ENCODE measurements at regions not wholly inside any gene's neighbourhood (a gene's known extent, or its start where the extent isn't known, plus 50 kb on each side); places are given as distances from the start of the nearest gene placed in this dataset.

DNA sequence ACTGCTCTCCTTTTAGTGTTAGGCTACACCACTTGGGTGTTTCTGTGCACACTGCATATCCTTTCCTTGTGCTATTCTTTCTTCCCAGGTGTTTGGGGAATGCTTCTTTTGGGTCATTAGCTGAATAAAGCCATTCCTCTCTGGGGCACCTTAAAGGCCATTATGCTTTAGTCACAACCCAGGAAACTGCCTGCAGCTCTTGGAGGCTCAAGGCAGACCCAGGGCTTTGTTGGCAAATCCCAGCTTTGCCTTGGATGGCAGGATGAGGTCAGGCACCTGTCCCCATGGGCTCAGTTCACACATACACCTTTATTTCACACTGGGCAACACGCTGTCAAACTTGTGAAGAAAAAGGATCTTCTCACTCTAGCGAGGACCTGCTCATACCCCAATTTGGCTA lies 460.6 kb downstream of the CCSER2 start:
- ATAC-seq (ENCODE audit: low read depth in 2 of 2): no peak
- DNase-seq: no peak
- no peak overlapping the region for H3K4me3 Mint-ChIP-seq
- no peak overlapping the region for H3K27ac Mint-ChIP-seq
- H3K27me3 Mint-ChIP-seq: peaks cover 0 to 12% (median 0%) of the 10 kb centered on the region in 3 donors
- H3K36me3 Mint-ChIP-seq: no peaks in the 10 kb centered on the region
- H3K4me1 Mint-ChIP-seq: no peaks in the 10 kb centered on the region
- peaks cover 0 to 4% (median 0%) of the 10 kb centered on the region in 7 donors for H3K9me3 Mint-ChIP-seq

DNA sequence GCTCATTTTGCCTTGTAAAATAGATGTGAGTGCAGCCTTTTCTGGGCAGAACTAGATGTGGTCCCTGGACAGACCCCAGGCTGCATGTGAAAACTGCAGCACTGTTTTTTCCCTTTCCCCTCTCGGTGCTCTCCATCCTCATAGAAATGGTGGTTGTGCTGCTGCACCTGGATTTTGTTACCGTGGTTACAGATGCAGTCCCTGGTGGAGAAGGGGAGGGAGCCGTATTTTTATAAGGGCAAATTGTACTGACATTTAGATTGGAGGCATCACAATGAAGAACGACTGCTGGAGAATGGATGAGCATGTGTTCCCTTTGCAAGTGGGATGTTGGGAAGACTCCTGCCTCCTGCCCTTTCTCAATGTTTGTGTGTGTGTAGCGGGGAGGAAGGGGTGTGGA lies 469.9 kb downstream of the CCSER2 start:
- H3K9me3 Mint-ChIP-seq: peaks cover 0 to 2% (median 0%) of the 10 kb centered on the region in 7 donors
- no peak overlapping the region for H3K4me3 Mint-ChIP-seq
- no peak for DNase-seq
- H3K27ac Mint-ChIP-seq: no peak overlapping the region
- no peak for ATAC-seq (ENCODE audit: low read depth in 2 of 2)
- no peaks in the 10 kb centered on the region for H3K4me1 Mint-ChIP-seq
- H3K36me3 Mint-ChIP-seq: no peaks in the 10 kb centered on the region
- H3K27me3 Mint-ChIP-seq: peaks cover 3 to 19% (median 6%) of the 10 kb centered on the region in 3 donors

DNA sequence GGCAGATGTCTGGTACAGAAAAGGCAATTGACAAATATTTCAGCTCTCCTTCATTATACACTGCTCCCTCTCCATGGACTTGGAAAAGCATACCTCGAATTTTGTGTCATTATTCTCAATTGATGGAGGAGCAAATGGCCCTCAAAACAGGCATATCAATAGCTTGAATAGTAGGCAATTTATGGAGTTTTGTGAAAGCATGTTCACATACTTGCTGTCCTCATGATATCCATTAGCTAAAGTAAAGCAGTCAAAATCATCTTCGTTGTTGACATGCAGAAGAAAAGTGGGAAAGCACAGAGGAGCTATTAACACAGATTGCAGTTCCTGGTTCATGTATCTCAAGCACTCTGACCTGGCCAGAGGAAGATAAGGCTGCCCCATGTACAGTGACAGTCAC lies 472.8 kb downstream of the CCSER2 start:
- no peaks in the 10 kb centered on the region for H3K36me3 Mint-ChIP-seq
- peaks cover 0 to 7% (median 0%) of the 10 kb centered on the region in 7 donors for H3K9me3 Mint-ChIP-seq
- H3K4me1 Mint-ChIP-seq: no peaks in the 10 kb centered on the region
- DNase-seq (no peak), ATAC-seq (ENCODE audit: low read depth in 2 of 2) (no peak)
- H3K27me3 Mint-ChIP-seq: peaks cover 3 to 19% (median 6%) of the 10 kb centered on the region in 3 donors
- H3K4me3 Mint-ChIP-seq: no peak overlapping the region
- no peak overlapping the region for H3K27ac Mint-ChIP-seq

- no peak for ATAC-seq (ENCODE audit: low read depth in 2 of 2)
- peaks cover 0 to 7% (median 0%) of the 10 kb centered on the region in 7 donors for H3K9me3 Mint-ChIP-seq
- no peak overlapping the region for H3K27ac Mint-ChIP-seq
- no peak for DNase-seq
- H3K4me3 Mint-ChIP-seq: no peak overlapping the region
- no peaks in the 10 kb centered on the region for H3K36me3 Mint-ChIP-seq
- peaks cover 3 to 18% (median 6%) of the 10 kb centered on the region in 3 donors for H3K27me3 Mint-ChIP-seq
- no peaks in the 10 kb centered on the region for H3K4me1 Mint-ChIP-seq
These were observed 473.5 kb downstream of the CCSER2 start for GRCh38 chr10:84801916-84802315.

GRCh38 chr10:84805149-84805548 lies 476.8 kb downstream of the CCSER2 start:
- DNase-seq (no peak), ATAC-seq (ENCODE audit: low read depth in 2 of 2) (no peak)
- H3K4me1 Mint-ChIP-seq: no peaks in the 10 kb centered on the region
- no peak overlapping the region for H3K4me3 Mint-ChIP-seq
- H3K9me3 Mint-ChIP-seq: peaks cover 0 to 7% (median under 1%) of the 10 kb centered on the region in 7 donors
- peaks cover 0 to 6% (median 0%) of the 10 kb centered on the region in 3 donors for H3K27me3 Mint-ChIP-seq
- H3K36me3 Mint-ChIP-seq: no peaks in the 10 kb centered on the region
- no peak overlapping the region for H3K27ac Mint-ChIP-seq

- ATAC-seq (ENCODE audit: low read depth in 2 of 2) (no peak), DNase-seq (no peak)
- peaks cover 0 to 7% (median 0%) of the 10 kb centered on the region in 7 donors for H3K9me3 Mint-ChIP-seq
- H3K4me1 Mint-ChIP-seq: no peaks in the 10 kb centered on the region
- H3K27ac Mint-ChIP-seq: no peak overlapping the region
- H3K27me3 Mint-ChIP-seq: no peaks in the 10 kb centered on the region
- H3K36me3 Mint-ChIP-seq: no peaks in the 10 kb centered on the region
- no peak overlapping the region for H3K4me3 Mint-ChIP-seq
These were observed 482.7 kb downstream of the CCSER2 start for GRCh38 chr10:84811113-84811512.

- Mint-ChIP-seq H3K27ac (no peak overlapping the region), H3K36me3 (no peaks in the 10 kb centered on the region), H3K27me3 (peaks cover 0 to 7% (median 4%) of the 10 kb centered on the region in 3 donors), H3K4me1 (no peaks in the 10 kb centered on the region), H3K4me3 (no peak overlapping the region), H3K9me3 (peaks cover 0 to 9% (median 0%) of the 10 kb centered on the region in 7 donors)
- DNase-seq: no peak
- no peak for ATAC-seq (ENCODE audit: low read depth in 2 of 2)
These were observed 490.6 kb downstream of the CCSER2 start for GRCh38 chr10:84818961-84819360.

DNA sequence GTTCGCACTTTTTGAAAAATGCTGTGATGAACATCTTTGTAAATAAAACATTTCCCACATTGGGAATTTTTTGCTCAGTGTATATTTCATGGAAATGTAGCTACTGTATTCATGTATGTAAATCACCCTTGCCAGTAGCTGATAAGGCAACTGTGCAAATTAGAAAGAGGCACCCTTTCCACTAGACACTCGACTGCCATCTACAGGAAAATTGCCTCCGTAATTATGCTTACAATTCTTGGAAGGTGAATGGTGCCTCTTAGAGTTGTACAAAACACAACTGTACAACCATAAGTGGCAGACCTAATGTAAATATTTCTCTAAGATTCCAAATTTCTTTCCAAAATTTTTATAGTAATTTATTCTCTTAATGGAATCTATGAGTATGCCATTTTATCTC lies 491.7 kb downstream of the CCSER2 start:
- peaks cover 0 to 5% (median 0%) of the 10 kb centered on the region in 7 donors for H3K9me3 Mint-ChIP-seq
- peaks cover 0 to 7% (median 4%) of the 10 kb centered on the region in 3 donors for H3K27me3 Mint-ChIP-seq
- no peak overlapping the region for H3K4me3 Mint-ChIP-seq
- H3K36me3 Mint-ChIP-seq: no peaks in the 10 kb centered on the region
- DNase-seq (no peak), ATAC-seq (ENCODE audit: low read depth in 2 of 2) (no peak)
- no peaks in the 10 kb centered on the region for H3K4me1 Mint-ChIP-seq
- no peak overlapping the region for H3K27ac Mint-ChIP-seq

DNA sequence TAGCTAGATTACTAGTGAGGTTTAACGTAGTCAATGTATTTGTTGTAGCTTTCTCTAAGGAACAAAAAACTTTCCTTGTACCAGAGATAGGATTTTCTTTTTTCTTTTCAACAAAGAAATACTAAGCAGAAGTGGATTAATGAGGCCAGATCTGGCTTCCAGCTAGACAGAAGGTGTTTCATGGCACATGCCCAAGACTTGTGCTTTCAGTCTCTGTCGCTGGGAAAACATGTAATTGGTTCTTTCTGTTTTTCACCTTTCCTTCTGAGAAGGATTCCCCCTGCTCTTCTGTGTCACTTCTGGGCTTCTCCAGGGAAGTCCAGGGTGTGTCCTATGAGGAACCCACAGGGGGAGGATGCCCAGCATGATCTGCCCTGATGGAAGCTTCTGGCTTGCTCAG lies 492.2 kb downstream of the CCSER2 start:
- peaks cover 0 to 7% (median 4%) of the 10 kb centered on the region in 3 donors for H3K27me3 Mint-ChIP-seq
- no peak overlapping the region for H3K4me3 Mint-ChIP-seq
- H3K9me3 Mint-ChIP-seq: peaks cover 0 to 5% (median 0%) of the 10 kb centered on the region in 7 donors
- no peaks in the 10 kb centered on the region for H3K36me3 Mint-ChIP-seq
- no peak for DNase-seq
- H3K4me1 Mint-ChIP-seq: no peaks in the 10 kb centered on the region
- no peak overlapping the region for H3K27ac Mint-ChIP-seq
- no peak for ATAC-seq (ENCODE audit: low read depth in 2 of 2)

DNA sequence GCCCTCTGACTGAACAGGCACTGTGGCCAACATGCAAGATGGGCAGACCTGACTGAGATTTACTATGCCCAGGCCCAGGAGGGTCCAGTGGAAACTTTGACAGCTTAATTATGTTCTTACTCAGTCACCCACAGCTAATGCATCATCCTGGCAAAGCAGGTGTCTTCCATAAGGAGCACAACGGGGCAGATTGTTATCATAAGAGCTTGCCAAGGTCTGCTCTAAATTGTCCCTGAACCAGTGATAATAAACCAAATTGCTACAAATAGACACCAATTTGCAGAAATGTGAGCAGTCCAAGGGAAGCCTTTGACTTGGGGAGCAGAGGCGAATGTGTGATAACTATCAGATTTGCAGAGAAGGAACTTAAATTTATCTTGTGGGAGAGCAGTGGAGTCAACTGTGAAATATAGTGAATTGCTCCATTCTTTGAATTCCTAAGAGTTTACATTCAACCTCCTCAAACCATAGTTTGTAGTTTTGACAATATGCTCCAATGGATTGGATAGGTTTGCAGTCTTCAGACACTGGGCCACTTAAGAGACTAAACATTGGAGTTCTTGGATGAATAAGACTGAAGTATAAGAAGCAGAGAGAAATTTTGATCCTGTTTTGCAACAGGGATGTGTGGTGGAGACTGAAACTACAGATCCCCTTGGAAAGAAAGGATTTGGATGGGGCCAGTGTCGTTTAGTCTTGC lies 494.7 kb downstream of the CCSER2 start:
- Mint-ChIP-seq H3K27ac (no peak overlapping the region), H3K4me3 (no peak overlapping the region), H3K4me1 (no peaks in the 10 kb centered on the region), H3K27me3 (peaks cover 0 to 7% (median under 1%) of the 10 kb centered on the region in 3 donors), H3K9me3 (peaks cover 0 to 5% (median 0%) of the 10 kb centered on the region in 7 donors), H3K36me3 (no peaks in the 10 kb centered on the region)
- DNase-seq (no peak), ATAC-seq (ENCODE audit: low read depth in 2 of 2) (no peak)

GRCh38 chr10:84824525-84824924 lies 496.1 kb downstream of the CCSER2 start:
- H3K36me3 Mint-ChIP-seq: no peaks in the 10 kb centered on the region
- ATAC-seq (ENCODE audit: low read depth in 2 of 2) (no peak), DNase-seq (no peak)
- no peak overlapping the region for H3K4me3 Mint-ChIP-seq
- no peaks in the 10 kb centered on the region for H3K27me3 Mint-ChIP-seq
- no peaks in the 10 kb centered on the region for H3K4me1 Mint-ChIP-seq
- H3K27ac Mint-ChIP-seq: no peak overlapping the region
- H3K9me3 Mint-ChIP-seq: peaks cover 0 to 3% (median 0%) of the 10 kb centered on the region in 7 donors

GRCh38 chr10:84825330-84825729 lies 496.9 kb downstream of the CCSER2 start:
- H3K4me3 Mint-ChIP-seq: no peak overlapping the region
- DNase-seq: no peak
- H3K36me3 Mint-ChIP-seq: no peaks in the 10 kb centered on the region
- peaks cover 0 to 3% (median 0%) of the 10 kb centered on the region in 7 donors for H3K9me3 Mint-ChIP-seq
- no peak for ATAC-seq (ENCODE audit: low read depth in 2 of 2)
- no peak overlapping the region for H3K27ac Mint-ChIP-seq
- no peaks in the 10 kb centered on the region for H3K4me1 Mint-ChIP-seq
- no peaks in the 10 kb centered on the region for H3K27me3 Mint-ChIP-seq

GRCh38 chr10:84826704-84827103 lies 498.3 kb downstream of the CCSER2 start:
- H3K9me3 Mint-ChIP-seq: peaks cover 0 to 3% (median 0%) of the 10 kb centered on the region in 7 donors
- ATAC-seq (ENCODE audit: low read depth in 2 of 2): no peak
- no peaks in the 10 kb centered on the region for H3K36me3 Mint-ChIP-seq

DNA sequence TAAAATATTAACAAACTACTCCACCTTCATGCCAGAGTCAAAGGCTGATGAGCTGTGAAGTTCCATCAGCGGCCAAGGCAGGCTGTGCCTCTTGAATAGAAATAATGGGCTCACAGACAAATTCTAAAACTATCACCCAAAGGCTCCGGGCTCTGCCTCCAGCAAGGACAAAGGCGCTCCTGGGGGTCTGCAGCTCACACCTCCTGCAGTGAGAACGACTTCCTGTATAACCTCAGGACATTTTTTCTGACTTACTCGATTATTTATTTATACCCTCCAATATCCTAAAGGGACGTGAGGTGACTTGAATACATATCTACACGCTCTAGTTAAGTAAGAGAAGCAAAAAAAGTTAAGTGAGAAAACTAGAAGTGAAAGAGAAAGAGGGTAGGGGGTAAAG lies 500.7 kb downstream of the CCSER2 start:
- Mint-ChIP-seq H3K27me3 (no peaks in the 10 kb centered on the region), H3K27ac (no peak overlapping the region), H3K4me1 (no peaks in the 10 kb centered on the region), H3K9me3 (peaks cover 0 to 3% (median 0%) of the 10 kb centered on the region in 7 donors), H3K36me3 (no peaks in the 10 kb centered on the region), H3K4me3 (no peak overlapping the region)
- DNase-seq (no peak), ATAC-seq (ENCODE audit: low read depth in 2 of 2) (no peak)

More at GRCh38 chr10:84826704-84827103, 498.3 kb downstream of the CCSER2 start:
- no peak for DNase-seq
- H3K27me3 Mint-ChIP-seq: no peaks in the 10 kb centered on the region
- H3K27ac Mint-ChIP-seq: no peak overlapping the region
- no peaks in the 10 kb centered on the region for H3K4me1 Mint-ChIP-seq
- H3K4me3 Mint-ChIP-seq: no peak overlapping the region
